AG04450 (cell line): ENCODE measurements at regions not wholly inside any gene's neighbourhood (a gene's known extent, or its start where the extent isn't known, plus 50 kb on each side); places are given as distances from the start of the nearest gene placed in this dataset.

Source experiments
- CTCF ChIA-PET: fragments of 300-600, 350-600 bp; formaldehyde crosslinking; extraction: SDS; loops from one replicate; lab custom pipeline; 2022; ENCODE audit warnings: antibody characterized with exemption, inconsistent platforms; lab: Charles Lee
- POLR2A ChIA-PET: fragments of 350-600 bp; formaldehyde crosslinking; extraction: SDS; loops from one replicate; lab custom pipeline; 2021; ENCODE audit warnings: antibody characterized with exemption, inconsistent platforms; lab: Yijun Ruan, JAX
- DNase-seq: peaks from one replicate; pipeline ENCODE4 v3.0.0-alpha.2; 2011; ENCODE audit warnings: low read depth, low spot score
- H3K27ac ChIP-seq: one replicate; pipeline ENCODE4 v1.5.1; 2012; ENCODE audit warnings: low read depth, low read length, control low read depth
- H3K27me3 ChIP-seq: one replicate; pipeline ENCODE4 v1.6.0; 2012; ENCODE audit warnings: low read length; ENCODE audit not compliant: control insufficient read depth, insufficient read depth
- H3K4me3 ChIP-seq: 2 replicates; pipeline ENCODE4 v1.5.1; 2011; ENCODE audit warnings: mild to moderate bottlenecking, low read depth, low read length, control low read depth
- H3K9me3 ChIP-seq: 2 replicates; pipeline ENCODE4 v1.5.1; 2012; ENCODE audit warnings: low read length; ENCODE audit not compliant: control insufficient read depth, insufficient read depth
- CTCF ChIP-seq: IDR thresholded peaks from 2 replicates; pipeline ENCODE4 v1.5.1; 2011; ENCODE audit warnings: low read depth, low read length, control low read depth, inconsistent platforms

- Histone ChIP-seq H3K27ac (no peak overlapping the region), H3K9me3 (no peaks in the 10 kb centered on the region; the same call in 1 of the 2 replicates), H3K4me3 (no peak overlapping the region), H3K27me3 (no peaks in the 10 kb centered on the region)
- CTCF ChIA-PET = interaction anchor here (0.5 to 1.7 kb wide), 9 partner anchors 8 to 306 kb away, joined by 3 to 8 read pairs (median 3); partner anchors contain the start of gene RNF24
- no peak for DNase-seq
- POLR2A ChIA-PET = interaction anchor here (1.1 kb wide), 1 partner anchor 35 kb away, joined by 6 read pairs; no protein-coding TSS in a partner anchor
- no peak for TF ChIP-seq CTCF
These were observed 64.5 kb upstream of the SMOX start for GRCh38 chr20:4084096-4084495.

- no peak for DNase-seq
- ChIA-PET CTCF (interaction anchor here (0.5 to 1.7 kb wide), 6 partner anchors 9 to 230 kb away, joined by 3 to 8 read pairs (median 3); partner anchors contain the start of gene RNF24), POLR2A (no interaction called here)
- no peak for TF ChIP-seq CTCF
- Histone ChIP-seq H3K9me3 (no peaks in the 10 kb centered on the region; the same call in 1 of the 2 replicates), H3K4me3 (no peak overlapping the region), H3K27ac (peak overlapping the region; percentile 31), H3K27me3 (no peaks in the 10 kb centered on the region)
These were observed 65.3 kb upstream of the SMOX start for GRCh38 chr20:4083098-4083865.

GRCh38 chr20:4082406-4083097, 66.1 kb upstream of the SMOX start:
- Histone ChIP-seq H3K4me3 (peak overlapping the region; percentile 35), H3K27ac (peak overlapping the region; percentile 95), H3K9me3 (no peaks in the 10 kb centered on the region; the same call in 1 of the 2 replicates), H3K27me3 (no peaks in the 10 kb centered on the region)
- no peak for TF ChIP-seq CTCF
- no peak for DNase-seq
- ChIA-PET POLR2A (no interaction called here), CTCF (interaction anchor here (1.7 kb wide), 1 partner anchor 56 kb away, joined by 7 read pairs; no protein-coding TSS in a partner anchor)

GRCh38 chr20:4081421-4081820, 66.1 kb upstream of the RNF24 start:
- DNase-seq = no peak
- H3K9me3 ChIP-seq = no peaks in the 10 kb centered on the region; the same call in 1 of the 2 replicates
- H3K4me3 ChIP-seq = no peak overlapping the region
- no peak for TF ChIP-seq CTCF
- ChIA-PET CTCF (interaction anchor here (0.6 to 0.7 kb wide), 2 partner anchors 28 to 114 kb away, joined by 5 read pairs; no protein-coding TSS in a partner anchor), POLR2A (no interaction called here)
- H3K27me3 ChIP-seq = no peaks in the 10 kb centered on the region
- no peak overlapping the region for H3K27ac ChIP-seq
